Femur (tissue), 1 donor: ENCODE measurements at regions not wholly inside any gene's neighbourhood (a gene's known extent, or its start where the extent isn't known, plus 50 kb on each side); places are given as distances from the start of the nearest gene placed in this dataset.
A peak's percentile ranks its signal among the peaks of the same experiment; 100 is the strongest.
"Not testable (repeated sequence)": the region's sequence is repeated elsewhere in the genome, so short reads cannot be mapped to it uniquely, and the experiment has no call there.

Experiments
- DNase-seq: peaks from one replicate; pipeline ENCODE4 v3.0.0-alpha.2; 2017

DNA sequence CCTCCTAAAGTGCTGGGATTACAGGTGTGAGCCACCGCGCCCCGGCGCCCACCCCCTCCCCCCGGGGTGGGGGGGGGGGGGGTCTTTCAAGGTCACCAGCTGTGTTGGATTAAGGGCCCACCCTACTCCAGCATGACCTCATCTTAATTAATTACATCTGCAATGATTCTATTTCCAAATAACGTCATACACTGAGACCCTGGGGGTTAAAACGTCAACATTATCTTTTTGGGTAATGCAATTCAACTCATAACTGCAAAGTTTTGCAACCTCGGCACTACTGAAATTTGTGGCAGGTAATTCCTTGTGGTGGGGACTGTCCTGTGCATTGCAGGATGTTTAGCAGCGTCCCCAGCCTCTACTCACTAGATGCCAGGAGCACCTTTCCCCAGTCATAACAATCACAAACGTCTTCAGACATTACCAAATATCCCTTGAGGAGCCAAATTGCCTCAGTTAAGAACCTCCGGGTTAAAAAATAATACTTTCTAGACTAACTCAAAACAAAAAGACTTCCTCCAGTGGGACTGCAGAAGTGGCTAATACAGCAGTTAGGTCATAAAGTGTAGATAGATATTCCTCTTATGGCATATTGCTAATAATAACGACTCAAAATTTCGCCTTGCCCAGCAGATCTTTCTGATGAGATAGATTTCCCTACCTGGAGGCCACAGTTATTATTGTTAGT is 233.0 kb upstream of the KAZN start:
- DNase-seq: peak; percentile 41

DNA sequence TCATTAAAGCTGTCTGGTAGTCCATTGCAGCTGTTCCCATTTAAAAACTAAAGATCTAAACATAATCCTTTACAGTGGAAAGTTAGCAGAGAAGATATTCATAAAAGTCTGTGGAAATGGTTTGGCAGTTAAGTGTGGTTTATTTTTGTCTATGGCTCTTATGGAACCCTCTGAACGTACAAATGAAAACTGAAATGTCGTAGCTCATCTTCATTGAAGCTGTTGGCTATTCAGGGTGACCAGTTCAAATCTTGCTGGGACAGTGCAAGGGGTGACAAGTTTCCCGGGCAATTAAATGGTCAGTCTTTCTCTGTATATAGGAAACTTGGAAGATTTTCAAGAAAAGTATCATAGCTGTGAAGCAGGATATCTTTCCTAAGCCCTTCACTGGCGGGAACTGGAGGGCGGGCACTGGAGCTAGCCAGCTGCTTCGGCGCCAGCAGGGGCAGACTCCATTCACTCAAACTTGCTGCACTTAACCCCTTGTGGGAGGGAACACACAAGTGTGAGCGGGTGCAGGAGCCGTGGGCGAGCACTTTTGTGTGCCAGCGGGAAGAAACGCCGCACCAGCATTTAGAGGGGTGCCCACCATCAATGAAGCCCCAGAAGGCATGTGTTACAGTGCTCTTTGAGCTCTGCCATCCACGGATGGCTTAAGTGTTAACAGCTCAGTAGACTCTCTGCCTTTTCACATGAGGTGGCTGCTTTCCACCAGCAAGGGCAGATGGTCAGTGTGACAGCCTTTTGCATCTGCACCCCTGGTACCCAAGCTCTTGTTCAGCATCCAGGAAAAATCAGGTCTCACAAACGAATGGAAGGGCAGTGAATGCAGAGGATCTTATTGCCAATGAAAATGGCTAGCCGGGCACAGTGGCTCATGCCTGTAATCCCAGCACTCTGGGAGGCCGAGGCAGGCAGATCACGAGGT is 232.1 kb upstream of the KAZN start:
- peak; percentile 91 for DNase-seq

DNA sequence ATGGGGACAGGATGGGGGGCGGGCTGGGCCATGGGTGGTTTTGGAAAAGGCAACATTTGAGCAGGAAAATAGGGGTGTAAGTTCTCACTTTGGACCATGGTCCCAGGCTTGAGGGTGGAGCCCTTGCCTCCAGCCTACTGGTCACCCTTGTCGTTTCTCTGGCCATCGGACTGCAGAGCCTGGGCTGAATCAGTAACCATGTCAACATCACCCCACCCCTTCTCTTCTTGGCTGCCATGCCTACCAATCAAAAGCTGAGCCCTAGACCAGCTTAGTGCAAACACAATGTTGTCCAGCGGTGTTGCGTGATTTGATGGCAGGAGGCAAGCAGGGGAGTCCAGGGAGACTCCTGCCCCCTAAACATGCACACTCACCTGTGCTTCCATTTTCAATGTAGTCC is 231.0 kb upstream of the KAZN start:
- DNase-seq: no peak

DNA sequence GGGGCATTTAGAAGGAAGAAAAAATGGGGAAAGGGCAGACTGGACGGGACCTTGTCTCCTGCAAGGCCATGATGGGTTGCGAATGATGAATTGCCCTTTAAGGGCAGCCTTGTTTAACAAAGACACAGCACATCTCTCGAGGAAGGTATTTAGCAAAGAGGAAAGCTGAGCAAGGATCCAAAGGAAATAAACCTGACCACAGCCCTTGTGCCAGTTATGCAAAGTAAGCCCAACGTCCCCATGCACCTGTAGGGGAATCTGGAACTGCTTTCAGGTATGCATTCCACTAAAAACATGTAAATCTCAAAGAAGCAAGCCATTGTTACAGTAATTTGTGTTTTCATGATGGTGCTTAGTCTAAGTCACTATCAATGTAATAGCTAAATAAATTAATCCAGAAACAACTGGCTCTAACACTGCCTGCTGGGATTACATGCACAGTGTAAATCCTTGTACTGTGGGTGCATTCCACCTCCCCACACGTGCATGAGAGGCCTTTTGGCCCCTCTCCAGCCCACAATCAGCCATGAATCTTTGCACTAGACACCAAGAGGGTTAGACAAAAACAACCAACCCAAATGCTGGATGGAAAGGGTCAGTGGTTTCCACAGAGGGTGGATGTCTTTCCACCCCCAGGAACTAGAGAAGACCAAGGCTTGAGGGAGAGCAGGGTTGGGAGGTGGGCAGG is 228.8 kb upstream of the KAZN start:
- DNase-seq: no peak

DNA sequence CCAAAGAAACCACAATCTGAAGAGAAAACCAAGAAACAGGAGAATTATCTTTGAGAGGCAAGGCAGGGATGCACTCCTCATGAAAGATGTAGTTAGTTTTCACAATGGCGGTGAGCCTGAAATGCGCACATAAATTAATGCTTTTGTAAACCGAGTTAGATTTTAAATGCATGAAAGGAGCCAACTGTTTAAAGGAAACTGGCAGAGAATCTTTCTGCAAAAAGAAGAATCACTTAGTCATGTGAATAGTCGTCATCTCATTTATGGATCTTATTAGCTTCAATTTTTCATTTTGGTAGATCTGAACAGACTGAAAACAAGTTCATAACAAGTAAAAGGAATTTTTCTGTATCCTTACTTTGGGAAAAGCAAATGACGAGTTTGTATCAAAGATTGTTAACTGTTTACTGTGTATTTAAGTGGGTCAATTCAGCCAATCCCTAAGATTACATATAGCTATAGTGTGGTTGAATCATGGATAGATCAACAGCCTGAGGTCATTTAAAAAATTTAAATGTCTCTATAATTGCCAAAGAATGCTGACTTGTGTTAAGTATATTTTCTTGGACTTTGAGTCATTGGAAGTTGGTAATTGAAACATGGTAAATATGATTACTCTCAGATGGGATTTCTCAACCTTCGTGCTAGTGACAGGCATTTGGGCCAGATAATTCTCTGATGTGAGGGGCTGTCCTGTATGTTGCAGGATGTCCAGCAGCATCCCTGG is 226.6 kb upstream of the KAZN start:
- DNase-seq: no peak

DNA sequence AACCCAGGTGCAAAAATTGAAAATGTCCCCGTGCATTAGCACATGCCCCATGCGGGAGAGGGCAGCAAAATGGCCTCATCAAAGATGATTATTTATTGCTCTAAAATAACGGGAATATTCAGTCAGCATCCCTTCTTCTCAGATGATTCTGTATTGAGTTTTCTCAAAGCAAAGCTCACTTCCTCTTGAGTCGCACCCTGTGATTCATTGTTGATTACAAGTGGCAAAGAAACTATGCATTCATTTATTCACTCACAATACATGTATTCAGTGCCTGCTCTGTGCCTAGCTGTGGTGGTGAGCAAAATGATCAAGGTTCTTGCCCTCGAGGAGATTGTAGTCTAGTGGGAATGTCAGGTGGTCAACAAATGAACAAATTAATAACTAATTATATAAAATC is 226.0 kb upstream of the KAZN start:
- no peak for DNase-seq

DNA sequence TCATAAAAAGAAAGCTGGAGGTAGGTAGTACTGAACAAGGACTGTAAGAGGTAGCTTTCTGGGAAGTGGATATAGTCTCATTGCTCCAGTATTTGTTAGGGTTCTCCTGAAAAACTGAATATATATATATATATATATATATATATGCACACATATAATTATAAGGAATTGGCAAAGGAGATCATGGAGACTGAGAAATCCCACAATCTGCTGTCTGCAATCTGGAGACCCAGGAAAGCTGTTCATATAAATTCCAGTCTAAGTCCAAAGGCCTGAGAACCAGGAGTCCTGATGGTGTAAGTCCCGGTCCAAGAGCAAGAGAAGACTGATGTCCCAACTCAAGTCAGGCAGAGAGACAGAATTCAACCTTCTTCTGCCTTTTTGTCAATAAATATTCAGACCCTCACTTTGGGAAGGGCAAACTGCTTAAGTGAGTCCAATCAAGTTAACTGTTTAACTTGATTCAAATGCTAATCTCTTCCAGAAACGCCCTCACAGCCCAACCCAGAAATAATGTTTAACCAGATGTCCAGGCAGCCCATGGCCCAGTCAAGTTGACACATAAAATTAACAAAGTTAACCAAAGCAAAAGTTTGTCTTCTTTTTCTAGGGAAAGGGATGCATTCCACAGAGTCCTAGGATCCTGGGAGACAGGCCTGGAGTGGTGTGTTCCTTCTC is 225.3 kb upstream of the KAZN start:
- DNase-seq: no peak

DNA sequence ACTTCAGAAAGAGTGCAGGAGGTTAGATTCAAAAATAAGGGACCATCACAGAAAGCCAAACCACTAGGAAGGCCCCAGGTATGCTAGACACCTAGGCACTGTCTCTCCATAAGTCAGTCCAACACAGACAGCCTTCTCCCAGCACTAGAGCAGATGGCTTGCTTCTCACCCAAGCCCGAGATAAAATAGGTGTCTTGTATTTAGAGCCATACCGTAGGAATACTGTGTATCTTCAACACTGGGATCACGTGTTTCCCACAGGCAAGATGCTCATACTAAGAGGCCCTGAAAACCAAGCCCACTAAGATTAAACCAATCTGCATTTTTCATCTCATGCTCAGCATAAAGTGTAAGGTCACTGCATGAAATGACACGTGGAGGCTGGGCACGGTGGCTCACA is 223.3 kb upstream of the KAZN start:
- no peak for DNase-seq

DNA sequence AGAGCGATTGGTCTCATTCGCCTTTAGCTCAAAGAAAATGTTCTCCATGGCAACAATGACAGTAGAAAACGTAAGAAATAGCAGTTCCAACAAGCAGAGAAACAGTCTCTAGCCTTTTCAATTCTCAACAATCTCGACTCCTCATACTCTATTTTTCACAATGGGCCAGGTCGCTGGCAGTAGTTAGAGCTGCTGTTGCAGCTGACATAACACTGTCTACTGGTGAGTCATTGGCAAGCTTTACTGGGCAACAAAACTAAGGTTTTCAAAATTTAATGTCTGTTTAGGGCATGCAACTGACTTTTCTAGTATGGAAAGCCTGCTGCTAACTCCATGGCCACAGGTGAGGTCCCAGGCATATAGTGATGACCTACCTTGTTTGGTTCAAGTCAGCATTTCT is 221.1 kb upstream of the KAZN start:
- DNase-seq: no peak

DNA sequence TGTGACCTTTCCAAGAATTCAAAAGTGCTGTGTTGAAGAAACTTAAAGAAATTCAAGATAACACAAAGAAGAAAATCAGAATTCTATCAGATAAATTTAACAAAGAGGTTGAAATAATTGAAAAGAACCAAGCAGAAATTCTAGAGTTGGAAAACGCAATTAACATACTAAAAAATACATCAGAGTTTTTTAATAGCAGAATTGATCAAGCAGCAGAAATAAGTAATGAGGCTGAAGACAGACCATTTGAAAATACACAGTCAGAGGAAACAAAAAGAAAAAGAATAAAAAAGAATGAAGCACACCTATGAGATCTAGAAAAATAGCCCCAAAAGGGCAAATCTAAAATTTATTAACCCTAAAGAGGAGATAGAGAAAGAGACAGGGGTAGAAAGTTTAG is 218.1 kb upstream of the KAZN start:
- no peak for DNase-seq

DNA sequence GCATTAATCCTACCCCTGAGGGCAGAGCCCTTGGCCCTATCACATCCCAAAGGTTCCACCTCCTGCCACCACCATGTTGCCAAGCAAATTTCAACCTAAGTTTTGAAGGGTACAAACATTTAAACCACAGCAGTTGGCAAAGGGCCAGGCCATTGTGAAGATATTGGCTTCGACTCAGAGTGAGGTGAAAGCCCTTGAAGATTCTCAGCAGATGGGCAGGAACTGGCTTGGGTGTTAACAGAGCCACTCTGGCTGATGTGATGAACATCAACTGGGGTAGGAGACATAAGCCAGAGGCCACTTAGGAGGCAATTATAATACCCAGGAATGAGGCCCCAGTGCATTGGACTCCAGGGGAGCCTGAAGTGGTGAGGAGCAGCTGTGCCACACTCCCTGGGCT is 207.7 kb upstream of the KAZN start:
- no peak for DNase-seq

DNA sequence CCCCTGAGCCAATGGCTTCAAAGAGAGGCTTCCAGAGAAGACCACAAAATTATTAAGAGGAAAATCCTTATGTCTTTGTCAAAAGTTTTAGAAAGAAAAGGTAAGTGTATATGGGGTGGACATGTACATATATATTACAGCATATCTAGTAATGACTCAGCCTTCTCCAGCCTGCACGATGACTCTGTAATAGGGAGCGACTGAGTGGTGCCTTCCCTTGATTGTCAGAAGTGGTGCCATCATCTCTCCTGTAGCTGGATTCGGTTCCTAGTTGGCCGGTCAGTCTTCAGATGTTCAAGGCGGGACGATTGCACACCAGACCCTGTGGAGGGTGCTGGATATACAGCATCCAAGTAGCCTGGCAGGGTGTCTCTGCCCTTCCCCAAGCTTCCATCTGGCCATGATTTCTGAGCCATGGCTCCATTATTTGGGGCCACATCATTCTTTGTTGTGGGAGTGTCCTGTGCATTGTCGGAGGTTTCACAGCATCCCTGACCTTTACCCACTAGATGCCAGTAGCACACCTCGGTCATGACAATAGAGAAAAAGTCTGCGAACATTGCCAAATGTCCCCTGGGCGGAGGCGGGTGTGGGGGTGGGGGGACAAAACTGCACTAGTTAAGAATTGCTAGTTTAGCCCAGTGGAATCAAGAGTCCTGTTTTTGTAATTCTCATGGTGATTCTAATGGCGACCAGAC is 206.2 kb upstream of the KAZN start:
- DNase-seq: no peak

DNA sequence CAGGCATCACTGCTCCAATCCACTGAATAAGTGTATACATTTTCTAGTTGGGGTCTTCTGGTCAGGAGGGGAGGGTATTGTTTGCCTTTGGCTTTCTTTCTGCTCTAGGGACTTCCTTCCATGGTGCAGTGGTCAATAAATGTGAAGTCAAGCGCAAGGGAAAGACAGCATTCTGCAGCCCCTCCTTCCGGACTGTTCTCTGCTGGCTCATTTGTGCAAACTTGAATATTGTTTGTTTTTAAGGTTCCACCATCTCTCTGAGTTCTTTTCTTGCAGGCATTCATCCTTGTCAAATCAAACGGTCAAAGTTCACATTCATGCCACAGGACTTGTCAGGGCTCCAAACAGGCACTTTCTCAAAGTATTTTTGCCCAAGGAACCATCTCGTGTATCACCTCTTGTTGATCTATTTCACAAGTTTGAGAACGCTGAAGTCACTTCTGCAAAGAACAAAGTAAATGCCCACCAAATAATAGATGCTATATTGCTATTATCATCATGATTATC is 205.6 kb upstream of the KAZN start:
- DNase-seq: no peak

DNA sequence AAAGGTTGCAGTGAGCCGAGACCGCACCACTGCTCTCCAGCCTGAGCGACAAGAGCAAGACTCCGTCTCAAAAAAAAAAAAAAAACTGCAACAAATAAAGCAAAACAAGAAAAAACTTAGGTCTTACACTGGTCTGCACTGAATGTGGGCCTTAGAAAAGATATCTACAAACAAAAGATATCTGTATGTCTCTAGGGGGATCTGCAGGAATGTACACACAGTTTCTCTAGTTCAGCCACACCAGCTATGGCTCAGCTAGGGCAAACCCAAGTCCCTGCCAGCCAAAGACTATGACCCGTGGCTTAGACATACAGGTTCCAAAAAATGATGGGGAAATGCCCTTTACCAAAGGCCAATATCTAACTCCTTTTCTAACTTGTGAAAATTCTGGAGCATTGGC is 202.4 kb upstream of the KAZN start:
- DNase-seq: no peak

DNA sequence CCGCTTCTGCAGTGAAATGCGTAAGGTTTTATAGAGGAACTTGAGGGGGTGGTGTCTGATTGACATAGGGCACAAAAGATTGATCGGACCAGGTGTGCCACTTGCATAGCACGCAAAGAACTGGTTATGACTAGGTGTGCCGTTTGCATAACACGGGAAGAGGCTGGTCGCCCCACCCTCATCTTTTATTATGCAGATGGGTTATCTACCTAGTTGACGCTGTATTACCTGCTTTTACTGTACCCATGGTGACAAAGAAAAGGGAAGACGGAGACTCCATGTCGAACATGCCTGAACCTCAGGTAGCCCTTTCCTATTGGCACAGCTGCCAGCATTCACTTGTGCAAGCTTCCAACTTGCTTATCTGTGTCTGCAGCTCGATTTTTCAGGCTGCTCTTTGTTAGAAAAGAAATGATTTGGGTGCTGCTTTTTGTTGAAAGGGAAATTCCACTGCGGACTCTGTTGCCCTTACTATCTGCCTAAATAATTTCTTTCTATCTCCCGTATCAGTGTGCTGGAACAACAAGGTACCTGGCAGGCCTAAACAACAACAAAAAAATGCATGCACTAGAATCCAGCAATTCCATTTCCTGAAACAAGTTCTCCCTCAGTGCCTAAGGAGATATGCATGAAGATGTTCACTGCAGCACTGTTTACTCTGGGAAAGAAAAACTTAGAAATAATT is 194.4 kb upstream of the KAZN start:
- DNase-seq: no peak

DNA sequence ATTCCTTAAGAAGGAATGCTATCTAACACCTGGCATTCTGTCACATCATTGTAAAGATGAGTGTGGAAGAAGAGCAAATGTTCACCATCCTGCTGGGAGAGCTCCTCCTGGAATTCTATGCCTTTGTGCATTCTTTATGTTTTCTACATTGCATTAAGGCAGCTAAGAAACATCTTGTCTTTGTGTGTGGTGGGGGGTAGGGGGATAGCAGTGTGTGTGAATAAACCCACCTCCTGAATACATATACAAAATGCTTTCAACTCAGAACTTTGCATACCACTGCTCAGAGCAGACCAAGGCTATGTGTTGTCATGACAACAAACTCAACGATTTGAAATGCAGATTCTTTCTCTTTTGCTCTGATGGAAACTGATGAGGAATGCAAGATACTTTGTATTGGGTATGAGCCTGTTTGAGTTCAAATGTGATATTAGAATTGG is 193.6 kb upstream of the KAZN start:
- DNase-seq: no peak

DNA sequence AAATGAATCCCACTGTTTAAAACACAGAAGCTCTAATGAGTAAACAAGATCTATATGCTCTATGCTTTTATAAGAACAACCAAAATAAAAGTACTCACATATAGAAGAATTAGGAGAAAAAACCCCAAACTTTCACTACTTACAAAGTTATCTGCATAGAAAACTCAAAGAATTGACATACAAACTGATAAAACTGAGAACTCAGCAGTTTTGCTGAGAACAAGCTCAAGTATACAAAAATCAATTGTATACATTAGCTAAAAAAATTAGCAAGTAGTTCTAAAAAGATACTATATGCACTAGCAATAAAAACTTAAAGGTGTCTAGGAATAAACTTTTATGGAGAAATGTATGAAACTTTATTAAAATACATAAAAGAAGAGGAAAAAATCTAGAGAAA is 186.2 kb upstream of the KAZN start:
- no peak for DNase-seq

DNA sequence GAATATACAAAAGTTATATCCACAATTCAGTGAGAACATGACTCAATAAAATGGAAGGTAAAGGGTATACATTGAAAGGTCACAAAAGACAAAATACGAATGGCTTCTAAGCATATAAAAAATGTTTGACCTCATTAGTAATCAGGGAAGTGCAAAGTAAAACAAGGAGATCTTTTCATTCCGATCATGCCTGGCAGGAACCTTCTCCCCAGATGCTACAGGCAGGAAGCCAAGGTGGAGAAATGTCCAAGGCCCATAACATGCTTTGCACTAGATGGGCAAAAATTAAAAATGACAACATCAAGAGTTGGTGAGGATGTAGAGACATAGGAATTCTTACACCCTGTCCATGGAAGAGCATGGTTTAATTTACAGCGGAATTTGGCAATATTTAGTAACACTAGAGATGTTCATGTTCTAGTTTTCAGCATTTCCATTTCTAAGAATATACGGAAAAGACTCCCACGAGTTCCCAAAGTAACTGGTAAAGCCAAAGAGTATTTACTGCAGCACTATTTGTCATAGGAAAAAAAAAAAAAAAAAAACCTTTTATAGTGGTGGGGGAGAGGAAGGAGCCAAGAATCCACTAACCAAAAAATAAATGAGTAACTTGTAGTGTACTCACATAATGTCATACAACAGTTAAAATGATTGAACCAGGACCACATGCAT is 184.5 kb upstream of the KAZN start:
- DNase-seq: peak; percentile 35

DNA sequence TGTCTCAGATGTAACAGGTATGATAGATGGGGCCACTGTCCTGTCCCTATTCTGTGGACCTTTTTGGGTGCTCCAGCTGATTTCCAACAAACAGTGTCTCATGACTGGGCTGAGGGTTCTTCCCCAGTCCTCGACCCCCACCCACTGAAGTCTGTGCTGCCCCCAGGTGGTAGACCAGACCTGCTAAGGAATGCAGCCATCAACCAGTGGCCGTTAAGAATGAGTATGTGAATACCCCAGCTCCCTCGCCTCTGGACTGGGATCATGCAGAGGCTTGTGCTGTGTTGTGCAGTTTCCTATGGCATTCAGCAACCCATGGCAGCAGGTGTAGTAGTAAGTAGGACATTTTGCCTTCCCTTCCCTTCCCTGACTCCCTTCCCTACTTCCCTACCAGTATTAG is 183.1 kb upstream of the KAZN start:
- no peak for DNase-seq

DNA sequence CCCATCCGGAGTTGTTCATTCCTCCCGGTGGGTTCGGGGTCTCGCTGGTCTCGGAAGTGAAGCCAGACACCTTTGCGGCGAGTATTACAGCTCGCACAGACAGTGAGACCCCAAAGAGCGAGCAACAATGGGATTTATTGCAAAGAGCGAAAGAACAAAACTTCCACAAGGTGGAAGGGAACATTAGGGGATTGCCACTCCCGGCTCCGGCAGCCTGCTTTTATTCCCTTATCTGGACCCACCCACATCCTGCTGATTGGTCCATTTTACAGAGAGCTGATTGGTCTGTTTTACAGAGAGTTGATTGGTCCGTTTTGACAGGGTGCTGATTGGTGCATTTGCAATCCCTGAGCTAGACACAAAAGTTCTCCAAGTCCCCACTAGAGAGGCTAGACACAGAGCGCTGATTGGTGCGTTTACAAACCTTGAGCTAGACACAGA is 178.7 kb upstream of the KAZN start:
- not testable (repeated sequence) for DNase-seq
